Mammary epithelial cell (primary cell): ENCODE measurements at regions not wholly inside any gene's neighbourhood (a gene's known extent, or its start where the extent isn't known, plus 50 kb on each side); places are given as distances from the start of the nearest gene placed in this dataset.

Experiments used
- EZH2 ChIP-seq: IDR thresholded peaks from 2 replicates; pipeline ENCODE4 v1.6.1; 2012; ENCODE audit warnings: low read length, inconsistent platforms, borderline replicate concordance
- TF ChIP-seq, protein P1 (sequence below), 2 donors: IDR thresholded peaks in 1 of 2; conservative IDR thresholded peaks in 1 of 2; 2 replicates each; pipeline ENCODE4 v1.5.1; 2011 to 2012; ENCODE audit warnings: inconsistent platforms in 2 of 2, low read length in 2 of 2, mild to moderate bottlenecking in 2 of 2, control low read depth in 1 of 2, low read depth in 1 of 2; ENCODE audit not compliant: insufficient read depth in 1 of 2; ENCODE audit errors: extremely low read depth in 1 of 2

GRCh38 chr7:89495704-89496103 is 658.6 kb upstream of the STEAP1 start:
- TF ChIP-seq, protein P1, sequence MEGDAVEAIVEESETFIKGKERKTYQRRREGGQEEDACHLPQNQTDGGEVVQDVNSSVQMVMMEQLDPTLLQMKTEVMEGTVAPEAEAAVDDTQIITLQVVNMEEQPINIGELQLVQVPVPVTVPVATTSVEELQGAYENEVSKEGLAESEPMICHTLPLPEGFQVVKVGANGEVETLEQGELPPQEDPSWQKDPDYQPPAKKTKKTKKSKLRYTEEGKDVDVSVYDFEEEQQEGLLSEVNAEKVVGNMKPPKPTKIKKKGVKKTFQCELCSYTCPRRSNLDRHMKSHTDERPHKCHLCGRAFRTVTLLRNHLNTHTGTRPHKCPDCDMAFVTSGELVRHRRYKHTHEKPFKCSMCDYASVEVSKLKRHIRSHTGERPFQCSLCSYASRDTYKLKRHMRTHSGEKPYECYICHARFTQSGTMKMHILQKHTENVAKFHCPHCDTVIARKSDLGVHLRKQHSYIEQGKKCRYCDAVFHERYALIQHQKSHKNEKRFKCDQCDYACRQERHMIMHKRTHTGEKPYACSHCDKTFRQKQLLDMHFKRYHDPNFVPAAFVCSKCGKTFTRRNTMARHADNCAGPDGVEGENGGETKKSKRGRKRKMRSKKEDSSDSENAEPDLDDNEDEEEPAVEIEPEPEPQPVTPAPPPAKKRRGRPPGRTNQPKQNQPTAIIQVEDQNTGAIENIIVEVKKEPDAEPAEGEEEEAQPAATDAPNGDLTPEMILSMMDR (conservative IDR thresholded peaks at IDR 0.05 in 1 of 2, IDR thresholded peaks at IDR 0.05 in 1 of 2; ENCODE audit: extremely low read depth in 1 of 2, insufficient read depth in 1 of 2, low read depth in 1 of 2, low read length in 2 of 2) = no peak
- no peak for TF ChIP-seq EZH2
